GM18498 (cell line): ENCODE measurements at regions not wholly inside any gene's neighbourhood (a gene's known extent, or its start where the extent isn't known, plus 50 kb on each side); places are given as distances from the start of the nearest gene placed in this dataset.
"Not testable (repeated sequence)": the region's sequence is repeated elsewhere in the genome, so short reads cannot be mapped to it uniquely, and the experiment has no call there.

Experiments
- ATAC-seq: cut with Tn5 transposase; IDR thresholded peaks from one replicate; pipeline ENCODE4 v1.9.1; 2021; ENCODE audit warnings: mild to moderate bottlenecking, moderate library complexity; ENCODE audit not compliant: unreplicated experiment

- ATAC-seq: peak; percentile 54
Observed at GRCh38 chr11:37503411-37504059, 905.5 kb upstream of the RAG2 start.

- ATAC-seq: no peak
Observed at GRCh38 chr11:37502202-37502601, 904.2 kb upstream of the RAG2 start.

- ATAC-seq: no peak
Observed at GRCh38 chr11:37500425-37500824, 902.4 kb upstream of the RAG2 start.

GRCh38 chr11:37497326-37497725 is 899.3 kb upstream of the RAG2 start:
- ATAC-seq: no peak

- no peak for ATAC-seq
Observed at GRCh38 chr11:37496201-37496600, 898.2 kb upstream of the RAG2 start.

GRCh38 chr11:37484298-37484697 is 886.3 kb upstream of the RAG2 start:
- no peak for ATAC-seq

GRCh38 chr11:37483761-37484160 is 885.7 kb upstream of the RAG2 start:
- no peak for ATAC-seq

- ATAC-seq: no peak
Observed at GRCh38 chr11:37474889-37475288, 876.9 kb upstream of the RAG2 start.

- no peak for ATAC-seq
Observed at GRCh38 chr11:37468344-37468743, 870.3 kb upstream of the RAG2 start.

GRCh38 chr11:37465221-37465620 is 867.2 kb upstream of the RAG2 start:
- no peak for ATAC-seq

- no peak for ATAC-seq
Observed at GRCh38 chr11:37459456-37459855, 861.4 kb upstream of the RAG2 start.

- ATAC-seq: no peak
Observed at GRCh38 chr11:37456746-37457145, 858.7 kb upstream of the RAG2 start.

GRCh38 chr11:37451903-37452302 is 853.9 kb upstream of the RAG2 start:
- ATAC-seq: no peak

GRCh38 chr11:37450613-37451012 is 852.6 kb upstream of the RAG2 start:
- ATAC-seq: peak; percentile 84

- ATAC-seq: no peak
Observed at GRCh38 chr11:37449146-37449545, 851.1 kb upstream of the RAG2 start.

GRCh38 chr11:37442576-37442975 is 844.5 kb upstream of the RAG2 start:
- ATAC-seq: no peak

GRCh38 chr11:37431633-37432230 is 833.7 kb upstream of the RAG2 start:
- ATAC-seq: not testable (repeated sequence)

- ATAC-seq: not testable (repeated sequence)
Observed at GRCh38 chr11:37430966-37431632, 833.1 kb upstream of the RAG2 start.

GRCh38 chr11:37422511-37422910 is 824.5 kb upstream of the RAG2 start:
- ATAC-seq: no peak

GRCh38 chr11:37411289-37411688 is 813.3 kb upstream of the RAG2 start:
- no peak for ATAC-seq

GRCh38 chr11:37409124-37409523 is 811.1 kb upstream of the RAG2 start:
- ATAC-seq: no peak

GRCh38 chr11:37407461-37407860 is 809.4 kb upstream of the RAG2 start:
- ATAC-seq: no peak
